Neural cell (in vitro differentiated cells): ENCODE measurements at regions not wholly inside any gene's neighbourhood (a gene's known extent, or its start where the extent isn't known, plus 50 kb on each side); places are given as distances from the start of the nearest gene placed in this dataset.

Source experiments
- EZH2 ChIP-seq: fragments of 200-600, 300-800 bp; shearing (Covaris generic), sonication (generic); IDR thresholded peaks from 2 replicates; pipeline ENCODE4 v1.6.1; 2014; ENCODE audit warnings: antibody characterized with exemption, low read length, borderline replicate concordance, mild to moderate bottlenecking; ENCODE audit not compliant: insufficient read depth, poor library complexity, severe bottlenecking
- MXI1 ChIP-seq: fragments of 450-650 bp; conservative IDR thresholded peaks from 2 replicates; pipeline ENCODE4 v1.6.1; 2014; ENCODE audit warnings: antibody characterized with exemption, mild to moderate bottlenecking; ENCODE audit not compliant: poor library complexity, severe bottlenecking
- POLR2AphosphoS5 ChIP-seq: IDR thresholded peaks from 2 replicates; pipeline ENCODE4 v1.6.1; 2012
- RAD21 ChIP-seq: fragments of 450-650 bp; conservative IDR thresholded peaks from 2 replicates; pipeline ENCODE4 v1.6.1; 2014; ENCODE audit warnings: antibody characterized with exemption, mild to moderate bottlenecking, moderate library complexity
- TF ChIP-seq, protein P1 (sequence below): fragments of 450-650 bp; IDR thresholded peaks from 2 replicates; pipeline ENCODE4 v1.5.1; 2014; ENCODE audit warnings: antibody characterized with exemption, mild to moderate bottlenecking, moderate library complexity; ENCODE audit not compliant: poor library complexity, severe bottlenecking
- TF ChIP-seq, protein P2 (sequence below): IDR thresholded peaks from 2 replicates; pipeline ENCODE4 v1.6.1; 2012; ENCODE audit warnings: borderline replicate concordance

DNA sequence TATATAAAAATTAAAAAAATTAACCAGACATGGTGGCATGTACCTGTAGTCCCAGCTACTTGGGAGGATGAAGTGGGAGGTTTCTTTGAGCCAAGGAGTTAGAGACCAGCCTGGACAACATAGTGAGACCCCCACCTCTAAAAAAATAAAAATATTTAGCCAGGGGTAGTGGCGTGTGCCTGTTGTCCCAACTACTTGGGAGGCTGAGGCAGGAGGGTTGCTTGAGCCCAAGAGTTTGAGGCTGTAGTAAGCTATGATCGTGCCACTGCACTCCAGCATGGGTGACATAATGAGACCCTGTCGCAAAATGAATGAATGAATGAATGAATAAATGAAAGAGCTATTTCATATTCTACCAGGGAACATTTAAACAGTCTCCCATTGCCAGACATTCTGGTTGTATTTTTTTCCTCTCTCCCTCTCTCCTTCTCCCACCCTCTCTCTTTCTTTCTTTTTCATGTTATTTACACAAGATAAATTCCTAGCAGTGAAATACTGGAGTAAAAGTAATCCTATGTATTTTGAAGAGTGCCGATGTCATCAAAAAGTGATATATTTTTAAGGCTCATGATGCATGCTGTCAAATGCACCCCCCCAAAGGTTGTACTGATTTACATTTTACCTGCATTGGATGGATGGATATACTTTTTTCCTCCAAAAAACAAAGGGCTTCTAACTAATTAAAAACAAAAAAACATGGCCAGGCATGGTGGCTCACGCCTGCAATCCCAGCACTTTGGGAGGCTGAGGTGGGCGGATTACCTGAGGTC, 194.8 kb upstream of the ZNF217 start:
- TF ChIP-seq, protein P1, sequence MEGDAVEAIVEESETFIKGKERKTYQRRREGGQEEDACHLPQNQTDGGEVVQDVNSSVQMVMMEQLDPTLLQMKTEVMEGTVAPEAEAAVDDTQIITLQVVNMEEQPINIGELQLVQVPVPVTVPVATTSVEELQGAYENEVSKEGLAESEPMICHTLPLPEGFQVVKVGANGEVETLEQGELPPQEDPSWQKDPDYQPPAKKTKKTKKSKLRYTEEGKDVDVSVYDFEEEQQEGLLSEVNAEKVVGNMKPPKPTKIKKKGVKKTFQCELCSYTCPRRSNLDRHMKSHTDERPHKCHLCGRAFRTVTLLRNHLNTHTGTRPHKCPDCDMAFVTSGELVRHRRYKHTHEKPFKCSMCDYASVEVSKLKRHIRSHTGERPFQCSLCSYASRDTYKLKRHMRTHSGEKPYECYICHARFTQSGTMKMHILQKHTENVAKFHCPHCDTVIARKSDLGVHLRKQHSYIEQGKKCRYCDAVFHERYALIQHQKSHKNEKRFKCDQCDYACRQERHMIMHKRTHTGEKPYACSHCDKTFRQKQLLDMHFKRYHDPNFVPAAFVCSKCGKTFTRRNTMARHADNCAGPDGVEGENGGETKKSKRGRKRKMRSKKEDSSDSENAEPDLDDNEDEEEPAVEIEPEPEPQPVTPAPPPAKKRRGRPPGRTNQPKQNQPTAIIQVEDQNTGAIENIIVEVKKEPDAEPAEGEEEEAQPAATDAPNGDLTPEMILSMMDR, result no peak
- TF ChIP-seq EZH2 (no peak), POLR2AphosphoS5 (no peak), RAD21 (no peak), MXI1 (no peak)
- TF ChIP-seq, protein P2, sequence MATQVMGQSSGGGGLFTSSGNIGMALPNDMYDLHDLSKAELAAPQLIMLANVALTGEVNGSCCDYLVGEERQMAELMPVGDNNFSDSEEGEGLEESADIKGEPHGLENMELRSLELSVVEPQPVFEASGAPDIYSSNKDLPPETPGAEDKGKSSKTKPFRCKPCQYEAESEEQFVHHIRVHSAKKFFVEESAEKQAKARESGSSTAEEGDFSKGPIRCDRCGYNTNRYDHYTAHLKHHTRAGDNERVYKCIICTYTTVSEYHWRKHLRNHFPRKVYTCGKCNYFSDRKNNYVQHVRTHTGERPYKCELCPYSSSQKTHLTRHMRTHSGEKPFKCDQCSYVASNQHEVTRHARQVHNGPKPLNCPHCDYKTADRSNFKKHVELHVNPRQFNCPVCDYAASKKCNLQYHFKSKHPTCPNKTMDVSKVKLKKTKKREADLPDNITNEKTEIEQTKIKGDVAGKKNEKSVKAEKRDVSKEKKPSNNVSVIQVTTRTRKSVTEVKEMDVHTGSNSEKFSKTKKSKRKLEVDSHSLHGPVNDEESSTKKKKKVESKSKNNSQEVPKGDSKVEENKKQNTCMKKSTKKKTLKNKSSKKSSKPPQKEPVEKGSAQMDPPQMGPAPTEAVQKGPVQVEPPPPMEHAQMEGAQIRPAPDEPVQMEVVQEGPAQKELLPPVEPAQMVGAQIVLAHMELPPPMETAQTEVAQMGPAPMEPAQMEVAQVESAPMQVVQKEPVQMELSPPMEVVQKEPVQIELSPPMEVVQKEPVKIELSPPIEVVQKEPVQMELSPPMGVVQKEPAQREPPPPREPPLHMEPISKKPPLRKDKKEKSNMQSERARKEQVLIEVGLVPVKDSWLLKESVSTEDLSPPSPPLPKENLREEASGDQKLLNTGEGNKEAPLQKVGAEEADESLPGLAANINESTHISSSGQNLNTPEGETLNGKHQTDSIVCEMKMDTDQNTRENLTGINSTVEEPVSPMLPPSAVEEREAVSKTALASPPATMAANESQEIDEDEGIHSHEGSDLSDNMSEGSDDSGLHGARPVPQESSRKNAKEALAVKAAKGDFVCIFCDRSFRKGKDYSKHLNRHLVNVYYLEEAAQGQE, result no peak
